PC-9 (cell line): ENCODE measurements at regions not wholly inside any gene's neighbourhood (a gene's known extent, or its start where the extent isn't known, plus 50 kb on each side); places are given as distances from the start of the nearest gene placed in this dataset.
"Not testable (repeated sequence)": the region's sequence is repeated elsewhere in the genome, so short reads cannot be mapped to it uniquely, and the experiment has no call there.

Experiments used
- BruUV-seq: library from RNA; stranded (reverse); fragments of 400-500 nt; replicated peaks from 2 replicates; lab custom pipeline; 2021; lab: Mats Ljungman, UMichigan
- CTCF ChIA-PET: fragments of 300-600 bp; sonication (Branson Sonifier 250); formaldehyde crosslinking; loops from one replicate; lab custom pipeline; 2022; ENCODE audit warnings: antibody characterized with exemption; lab: Charles Lee
- POLR2A ChIA-PET: fragments of 300-600 bp; sonication (Branson Sonifier 250); formaldehyde crosslinking; loops from one replicate; lab custom pipeline; 2022; ENCODE audit warnings: antibody characterized with exemption; ENCODE audit not compliant: unreplicated experiment; lab: Charles Lee
- DNase-seq, 2 experiments: peaks; one replicate each; pipeline versions ENCODE4 v3.0.0 to v3.0.0-alpha.2; 2015 to 2022; ENCODE audit warnings: mixed read lengths in 1 of 2
- H2AFZ ChIP-seq: fragments of 200-600 bp; sonication (generic); 2 replicates; pipeline ENCODE4 v1.8.1; 2017; ENCODE audit warnings: antibody characterized with exemption
- H3F3A ChIP-seq: fragments of 200-600 bp; sonication (generic); 2 replicates; pipeline ENCODE4 v1.8.1; 2017; ENCODE audit warnings: antibody characterized with exemption, mild to moderate bottlenecking, low read depth; ENCODE audit not compliant: insufficient read depth
- H3K27ac ChIP-seq: fragments of 200-600 bp; sonication (generic); 2 replicates; pipeline ENCODE4 v1.6.1; 2016; ENCODE audit warnings: mixed run types
- H3K27me3 ChIP-seq: fragments of 200-600 bp; sonication (generic); 2 replicates; pipeline ENCODE4 v1.6.1; 2016; ENCODE audit warnings: low read depth, mixed run types; ENCODE audit not compliant: insufficient read depth
- H3K36me3 ChIP-seq: fragments of 200-600 bp; sonication (generic); 2 replicates; pipeline ENCODE4 v1.6.1; 2016; ENCODE audit warnings: low read depth, mixed run types
- H3K4me1 ChIP-seq: fragments of 200-600 bp; sonication (generic); replicated peaks from 2 replicates; pipeline ENCODE4 v1.6.1; 2016; ENCODE audit warnings: mixed run types; ENCODE audit not compliant: insufficient read depth
- H3K4me2 ChIP-seq: fragments of 200-600 bp; sonication (generic); 2 replicates; pipeline ENCODE4 v1.6.1; 2017; ENCODE audit warnings: mixed run types
- H3K4me3 ChIP-seq: fragments of 200-600 bp; sonication (generic); 2 replicates; pipeline ENCODE4 v1.6.1; 2016; ENCODE audit warnings: mixed run types
- H3K79me2 ChIP-seq: fragments of 200-600 bp; sonication (generic); 2 replicates; pipeline ENCODE4 v1.6.1; 2017; ENCODE audit warnings: low read depth, mixed run types
- H3K9me2 ChIP-seq: fragments of 200-600 bp; sonication (generic); 2 replicates; pipeline ENCODE4 v1.8.1; 2017; ENCODE audit warnings: mild to moderate bottlenecking; ENCODE audit not compliant: insufficient read depth
- H3K9me3 ChIP-seq: fragments of 200-600 bp; sonication (generic); 2 replicates; pipeline ENCODE4 v1.8.1; 2016; ENCODE audit warnings: low read depth; ENCODE audit not compliant: insufficient read depth
- H4K20me1 ChIP-seq: fragments of 200-600 bp; sonication (generic); 2 replicates; pipeline ENCODE4 v1.8.1; 2017; ENCODE audit not compliant: insufficient read depth
- CTCF ChIP-seq: fragments of 200-600 bp; sonication (generic); conservative IDR thresholded peaks from 2 replicates; pipeline ENCODE4 v1.6.1; 2017; ENCODE audit warnings: mixed run types, antibody characterized with exemption, mild to moderate bottlenecking, moderate library complexity
- EZH2 ChIP-seq: fragments of 200-600 bp; sonication (generic); IDR thresholded peaks from 2 replicates; pipeline ENCODE4 v1.8.0; 2017; ENCODE audit warnings: antibody characterized with exemption, low read depth
- intact Hi-C: fragments of 100-400 bp; cut with micrococcal nuclease; formaldehyde crosslinking; loops from one replicate; pipeline ENCODE4 v1.10.0; 2022; ENCODE audit not compliant: unreplicated experiment

GRCh38 chr14:55851961-55852360, 266.2 kb upstream of the PELI2 start:
- no peak overlapping the region for H3K27ac ChIP-seq
- intact Hi-C loops = no loop called here
- ChIA-PET POLR2A (no interaction called here), CTCF (no interaction called here)
- TF ChIP-seq CTCF (no peak), EZH2 (no peak)
- no peaks in the 10 kb centered on the region for H3K27me3 ChIP-seq
- no peaks in the 10 kb centered on the region; the same call in 1 of the 2 replicates for H4K20me1 ChIP-seq
- no peak overlapping the region for H3K4me2 ChIP-seq
- no peak for DNase-seq
- no peaks in the 10 kb centered on the region for H3F3A ChIP-seq
- no peaks in the 10 kb centered on the region for H3K4me1 ChIP-seq
- H3K79me2 ChIP-seq = no peaks in the 10 kb centered on the region
- H3K9me3 ChIP-seq = no peaks in the 10 kb centered on the region
- H3K9me2 ChIP-seq = no peaks in the 10 kb centered on the region
- BruUV-seq = no TSS peak
- no peak overlapping the region for H2AFZ ChIP-seq
- H3K36me3 ChIP-seq = no peaks in the 10 kb centered on the region
- H3K4me3 ChIP-seq = no peak overlapping the region

- ChIA-PET CTCF (no interaction called here), POLR2A (no interaction called here)
- Histone ChIP-seq H3K27me3 (no peaks in the 10 kb centered on the region), H3K9me2 (no peaks in the 10 kb centered on the region), H3K4me1 (no peaks in the 10 kb centered on the region), H2AFZ (no peak overlapping the region), H3K27ac (no peak overlapping the region), H4K20me1 (no peaks in the 10 kb centered on the region; the same call in 1 of the 2 replicates), H3K4me3 (no peak overlapping the region), H3F3A (no peaks in the 10 kb centered on the region), H3K79me2 (no peaks in the 10 kb centered on the region), H3K36me3 (no peaks in the 10 kb centered on the region), H3K9me3 (no peaks in the 10 kb centered on the region; the same call in 1 of the 2 replicates), H3K4me2 (no peak overlapping the region)
- no peak for DNase-seq
- TF ChIP-seq CTCF (no peak), EZH2 (no peak)
- intact Hi-C loops = no loop called here
- BruUV-seq = no TSS peak
These were observed 262.5 kb upstream of the PELI2 start for GRCh38 chr14:55855751-55856150.

GRCh38 chr14:55858604-55859003, 259.6 kb upstream of the PELI2 start:
- BruUV-seq = no TSS peak
- intact Hi-C loops = no loop called here
- Histone ChIP-seq H3K27me3 (no peaks in the 10 kb centered on the region), H3K27ac (no peak overlapping the region), H3K4me2 (no peak overlapping the region), H3K4me1 (no peaks in the 10 kb centered on the region), H3K4me3 (no peak overlapping the region), H2AFZ (no peak overlapping the region), H3F3A (no peaks in the 10 kb centered on the region), H3K36me3 (no peaks in the 10 kb centered on the region), H3K9me2 (no peaks in the 10 kb centered on the region), H4K20me1 (no peaks in the 10 kb centered on the region; the same call in 1 of the 2 replicates), H3K79me2 (no peaks in the 10 kb centered on the region), H3K9me3 (no peaks in the 10 kb centered on the region; the same call in 1 of the 2 replicates)
- TF ChIP-seq CTCF (no peak), EZH2 (no peak)
- POLR2A ChIA-PET = no interaction called here
- CTCF ChIA-PET = no interaction called here
- no peak for DNase-seq

GRCh38 chr14:55861561-55861960, 256.6 kb upstream of the PELI2 start:
- H4K20me1 ChIP-seq, DNase-seq, H3K9me3 ChIP-seq, POLR2A ChIA-PET, H3K9me2 ChIP-seq, H3K36me3 ChIP-seq, H3K27me3 ChIP-seq, H3K4me1 ChIP-seq, H3F3A ChIP-seq, CTCF ChIA-PET, intact Hi-C loops, H3K27ac ChIP-seq, BruUV-seq, H3K79me2 ChIP-seq: not testable (repeated sequence)
- peak overlapping the region; percentile 62; the same call in 1 of the 2 replicates for H2AFZ ChIP-seq
- peak overlapping the region; percentile 36; the same call in 1 of the 2 replicates for H3K4me2 ChIP-seq
- peak overlapping the region; percentile 31; the same call in 1 of the 2 replicates for H3K4me3 ChIP-seq
